ENCODE measurements at regions not wholly inside any gene's neighbourhood (a gene's known extent, or its start where the extent isn't known, plus 50 kb on each side); places are given as distances from the start of the nearest gene placed in this dataset.

DNA sequence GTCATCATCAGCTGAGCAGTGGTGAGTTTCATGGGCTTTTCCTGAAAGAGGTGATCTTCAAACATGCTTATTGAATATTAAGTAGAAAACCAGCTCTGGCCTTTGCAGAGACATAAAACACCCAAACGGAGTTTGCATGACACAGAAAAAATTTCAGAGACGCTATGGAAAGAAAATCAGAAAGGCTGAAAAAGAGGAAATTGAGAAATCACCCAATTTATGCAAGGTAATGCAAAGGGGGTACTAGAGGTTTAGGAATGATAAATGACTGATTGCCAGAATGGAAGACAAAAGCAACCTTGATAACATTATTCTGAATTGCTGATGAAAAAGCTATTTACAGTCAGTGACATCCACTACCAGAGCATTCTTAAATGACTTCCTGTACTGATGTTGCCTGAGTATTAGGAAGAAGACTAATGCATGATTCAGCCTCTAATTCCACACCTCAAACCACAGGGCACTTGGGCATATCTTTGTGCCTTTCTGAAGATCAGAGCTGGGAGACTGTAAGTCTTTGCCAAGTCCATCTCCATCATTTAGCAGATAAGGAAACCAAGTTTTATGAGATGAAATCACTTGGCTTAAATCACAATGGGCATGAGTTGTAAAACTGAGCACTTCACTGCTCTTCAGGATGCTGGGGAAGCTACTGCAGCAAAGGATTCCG is 565.7 kb downstream of the PPARGC1A start:
- H3K36me3 Mint-ChIP-seq, result no peaks in the 10 kb centered on the region
- no peak for ATAC-seq
- H3K4me1 Mint-ChIP-seq, result no peaks in the 10 kb centered on the region
- no peak overlapping the region for H3K4me3 Mint-ChIP-seq
- no peak for DNase-seq (ENCODE audit: low spot score in 2 of 2)
- H3K9me3 Mint-ChIP-seq, result peaks cover 7% of the 10 kb centered on the region
- H3K27ac Mint-ChIP-seq, result no peak overlapping the region

DNA sequence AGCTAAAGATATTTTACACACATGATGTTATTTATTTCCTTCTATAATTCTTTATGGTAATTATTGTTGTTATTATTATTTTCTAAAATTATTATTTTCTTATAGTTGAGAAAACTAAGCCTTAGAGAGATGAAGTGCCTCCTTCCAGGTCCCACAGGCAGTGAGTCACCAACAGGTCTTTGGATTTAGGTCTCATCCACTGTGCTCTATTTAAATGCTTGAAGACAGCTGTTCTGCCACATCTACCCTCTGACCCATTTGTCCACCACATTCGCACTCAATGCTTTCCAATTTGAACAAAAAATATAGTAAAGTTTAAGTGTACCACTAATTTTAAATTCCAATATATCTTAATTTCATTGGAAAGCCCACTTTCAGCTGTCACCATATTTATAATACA is 566.4 kb downstream of the PPARGC1A start:
- H3K27ac Mint-ChIP-seq, result no peak overlapping the region
- DNase-seq (ENCODE audit: low spot score in 2 of 2) (no peak), ATAC-seq (no peak)
- no peaks in the 10 kb centered on the region for H3K4me1 Mint-ChIP-seq
- H3K9me3 Mint-ChIP-seq, result peaks cover 7% of the 10 kb centered on the region
- no peaks in the 10 kb centered on the region for H3K36me3 Mint-ChIP-seq
- no peak overlapping the region for H3K4me3 Mint-ChIP-seq

DNA sequence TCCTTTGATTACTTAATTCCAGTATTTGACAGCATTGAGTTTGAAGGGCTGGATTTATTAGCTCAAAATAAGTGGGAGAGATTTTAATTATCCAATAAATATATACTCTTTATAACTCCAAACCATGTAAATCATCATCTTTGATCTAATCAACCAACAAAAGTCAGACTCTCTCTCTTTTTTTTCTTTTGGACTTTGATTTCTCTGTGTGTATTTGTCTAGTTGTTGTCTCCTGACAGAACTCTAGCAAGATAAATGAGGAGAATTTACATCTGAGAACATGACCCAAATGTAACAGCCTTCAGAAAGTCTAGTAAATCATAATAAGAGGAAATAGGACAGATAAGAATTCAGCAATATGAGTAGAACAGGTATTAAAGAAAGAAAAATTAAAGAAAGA is 567.1 kb downstream of the PPARGC1A start:
- no peak overlapping the region for H3K4me3 Mint-ChIP-seq
- peaks cover 7% of the 10 kb centered on the region for H3K9me3 Mint-ChIP-seq
- no peaks in the 10 kb centered on the region for H3K36me3 Mint-ChIP-seq
- no peak overlapping the region for H3K27ac Mint-ChIP-seq
- ATAC-seq, result no peak
- no peaks in the 10 kb centered on the region for H3K4me1 Mint-ChIP-seq
- no peak for DNase-seq (ENCODE audit: low spot score in 2 of 2)

DNA sequence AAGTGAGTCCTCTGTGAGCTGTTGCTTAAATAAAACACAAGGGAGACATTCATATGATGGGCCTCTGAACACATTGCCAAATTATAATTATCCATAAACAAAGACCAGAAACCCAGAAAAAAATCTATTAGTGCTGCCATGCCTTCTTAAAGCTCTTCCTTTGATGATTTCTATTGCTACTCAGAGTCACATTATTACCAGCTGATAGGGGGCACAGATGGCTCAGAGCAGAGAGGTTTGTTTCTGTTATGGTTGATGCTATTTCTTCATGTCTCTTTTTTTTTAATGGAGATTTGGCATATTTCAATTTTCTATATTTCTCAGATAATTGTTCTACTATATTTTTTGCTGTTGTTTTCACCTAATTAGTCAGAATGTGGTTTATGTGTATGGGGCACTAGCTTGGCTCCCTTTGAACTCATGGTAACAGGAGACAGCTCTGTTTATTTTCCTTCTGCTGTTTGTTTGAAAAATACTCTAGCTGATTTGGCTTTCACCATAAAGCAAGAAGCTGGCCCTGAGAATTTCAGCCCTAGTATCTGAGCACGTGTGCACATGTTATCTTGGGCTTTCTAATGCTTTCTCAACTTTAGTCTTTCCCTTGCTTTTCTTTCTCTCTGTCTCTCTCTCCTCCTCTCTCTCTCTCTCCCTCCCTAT is 568.8 kb downstream of the PPARGC1A start:
- DNase-seq (ENCODE audit: low spot score in 2 of 2) (no peak), ATAC-seq (no peak)
- Mint-ChIP-seq H3K36me3 (no peaks in the 10 kb centered on the region), H3K4me3 (no peak overlapping the region), H3K9me3 (peaks cover 12% of the 10 kb centered on the region), H3K27ac (no peak overlapping the region), H3K4me1 (no peaks in the 10 kb centered on the region)

DNA sequence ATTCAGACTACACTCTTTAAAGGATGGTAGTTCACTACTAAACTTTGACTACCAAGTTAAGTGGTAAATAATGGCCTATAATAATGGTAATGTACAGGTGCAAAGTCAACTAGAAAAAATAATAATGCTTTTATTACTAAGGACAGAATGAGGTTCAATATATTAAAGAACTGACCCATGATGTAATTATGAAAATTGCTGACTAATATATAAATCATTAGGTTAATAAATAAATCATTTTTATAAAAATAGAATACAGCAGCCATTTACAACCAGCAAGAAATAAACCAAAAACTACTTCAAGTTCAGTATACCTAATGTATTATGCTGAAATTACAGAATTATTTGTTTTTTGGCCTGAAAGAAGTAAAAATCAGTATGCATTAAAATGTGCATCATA is 577.2 kb downstream of the PPARGC1A start:
- Mint-ChIP-seq H3K9me3 (peaks cover 16% of the 10 kb centered on the region), H3K36me3 (no peaks in the 10 kb centered on the region), H3K4me1 (no peaks in the 10 kb centered on the region), H3K27ac (no peak overlapping the region), H3K4me3 (no peak overlapping the region)
- no peak for ATAC-seq
- DNase-seq (ENCODE audit: low spot score in 2 of 2), result no peak

DNA sequence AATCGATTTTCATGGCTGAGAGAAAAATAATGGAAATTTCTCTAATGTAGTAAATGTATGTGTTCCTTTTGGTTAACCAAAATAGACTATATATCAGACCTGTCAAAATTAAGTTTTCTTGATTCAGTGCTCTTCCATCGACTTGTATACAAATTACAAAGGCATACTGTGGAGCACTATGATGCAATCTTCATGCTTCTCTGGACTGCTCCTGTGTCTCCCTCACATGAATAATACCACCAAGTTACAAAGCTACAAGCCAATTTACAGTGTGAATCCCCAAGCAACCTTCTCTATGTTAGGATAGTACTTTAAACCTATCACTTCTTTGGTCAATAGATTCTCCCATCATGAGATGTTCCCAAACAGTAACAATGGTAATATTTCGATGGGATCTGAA is 577.9 kb downstream of the PPARGC1A start:
- peaks cover 10% of the 10 kb centered on the region for H3K9me3 Mint-ChIP-seq
- no peak for DNase-seq (ENCODE audit: low spot score in 2 of 2)
- no peak for ATAC-seq
- H3K36me3 Mint-ChIP-seq, result no peaks in the 10 kb centered on the region
- no peaks in the 10 kb centered on the region for H3K4me1 Mint-ChIP-seq
- H3K4me3 Mint-ChIP-seq, result no peak overlapping the region
- H3K27ac Mint-ChIP-seq, result no peak overlapping the region

DNA sequence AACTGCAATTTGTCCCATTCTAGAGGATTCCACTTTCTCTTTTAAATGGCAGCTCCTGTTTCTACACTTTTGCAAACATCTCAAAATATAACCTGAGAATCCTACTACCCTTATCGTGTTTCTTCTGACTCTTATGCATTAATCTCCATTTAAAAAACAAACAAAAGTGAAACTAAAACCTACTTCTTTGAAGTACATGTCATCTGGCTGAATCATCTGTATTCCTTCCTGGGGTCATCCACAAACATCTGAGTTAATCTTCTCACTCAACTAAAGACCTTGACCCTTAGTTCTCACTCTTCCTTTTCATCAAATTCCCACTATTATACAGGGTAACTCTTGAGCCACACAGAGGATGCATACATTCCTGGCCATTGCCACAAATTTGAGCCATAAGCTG is 584.8 kb downstream of the PPARGC1A start:
- H3K4me1 Mint-ChIP-seq, result no peaks in the 10 kb centered on the region
- no peak overlapping the region for H3K27ac Mint-ChIP-seq
- peaks cover 7% of the 10 kb centered on the region for H3K9me3 Mint-ChIP-seq
- DNase-seq (ENCODE audit: low spot score in 2 of 2) (no peak), ATAC-seq (no peak)
- no peaks in the 10 kb centered on the region for H3K36me3 Mint-ChIP-seq
- H3K4me3 Mint-ChIP-seq, result no peak overlapping the region

DNA sequence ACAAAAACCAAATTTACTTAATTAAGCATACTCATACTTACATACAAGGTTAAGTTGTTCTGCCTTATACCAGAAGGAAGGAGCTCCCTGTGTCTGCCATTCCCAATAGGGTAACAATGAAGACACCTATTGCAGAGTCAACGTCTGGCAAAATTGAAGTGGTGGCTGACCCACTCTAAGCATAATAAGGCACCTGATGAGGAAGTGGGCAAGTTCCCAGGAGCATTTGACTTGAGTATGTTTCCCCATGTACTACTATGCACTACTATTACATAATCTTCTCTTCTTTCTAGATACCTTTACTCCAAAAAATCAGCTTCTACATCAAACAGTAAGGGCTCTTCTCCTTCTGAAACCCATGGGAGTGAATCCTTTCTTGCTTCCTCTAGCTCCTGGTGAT is 591.5 kb downstream of the PPARGC1A start:
- no peak for DNase-seq (ENCODE audit: low spot score in 2 of 2)
- no peak overlapping the region for H3K27ac Mint-ChIP-seq
- no peaks in the 10 kb centered on the region for H3K36me3 Mint-ChIP-seq
- H3K4me1 Mint-ChIP-seq, result no peaks in the 10 kb centered on the region
- no peak overlapping the region for H3K4me3 Mint-ChIP-seq
- no peak for ATAC-seq
- H3K9me3 Mint-ChIP-seq, result peaks cover 15% of the 10 kb centered on the region

DNA sequence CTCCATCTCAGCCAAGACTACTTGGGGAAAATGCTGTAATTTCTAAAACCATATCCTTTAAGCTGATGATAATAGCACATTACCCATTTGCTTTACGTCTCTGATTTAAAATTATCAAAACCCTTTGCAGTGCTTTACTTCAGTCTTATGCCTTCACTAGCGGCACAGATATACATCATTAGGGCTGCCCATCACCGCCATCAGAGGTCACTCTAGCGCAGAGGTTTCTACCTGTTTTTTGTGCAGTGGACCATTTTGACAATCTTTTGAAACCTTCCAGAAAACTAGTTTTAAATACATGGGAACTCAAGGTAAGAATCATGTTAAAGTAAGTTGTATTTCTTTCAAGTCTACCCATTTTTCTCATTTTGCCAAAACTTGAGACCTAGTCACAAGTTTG is 592.5 kb downstream of the PPARGC1A start:
- ATAC-seq, result no peak
- H3K4me1 Mint-ChIP-seq, result no peaks in the 10 kb centered on the region

DNA sequence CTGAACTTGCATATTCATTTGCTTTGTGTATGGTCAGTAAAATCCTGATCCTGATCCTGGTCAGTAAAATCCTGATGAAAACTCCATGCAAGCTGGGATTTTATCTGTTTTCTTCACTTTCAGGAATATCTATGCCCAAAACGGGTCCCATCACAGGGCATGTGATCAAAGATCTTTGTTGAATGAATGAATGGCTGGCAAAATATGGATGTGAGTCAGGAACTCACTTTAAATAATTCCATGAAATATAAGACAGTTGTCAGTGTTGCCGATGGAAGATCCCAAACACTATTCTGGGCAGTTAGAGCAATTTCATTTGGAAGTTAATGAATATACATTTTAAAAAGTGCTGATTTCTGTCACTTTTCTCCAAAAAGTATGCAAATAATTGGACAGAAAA is 598.4 kb downstream of the GBA3 start:
- no peak overlapping the region for H3K27ac Mint-ChIP-seq
- H3K36me3 Mint-ChIP-seq, result no peaks in the 10 kb centered on the region
- H3K4me1 Mint-ChIP-seq, result no peaks in the 10 kb centered on the region
- DNase-seq (ENCODE audit: low spot score in 2 of 2) (no peak), ATAC-seq (no peak)
- no peak overlapping the region for H3K4me3 Mint-ChIP-seq
- H3K9me3 Mint-ChIP-seq, result peaks cover under 1% of the 10 kb centered on the region

More for the DNA sequence above, 592.5 kb downstream of the PPARGC1A start:
- H3K4me3 Mint-ChIP-seq, result no peak overlapping the region
- no peak for DNase-seq (ENCODE audit: low spot score in 2 of 2)
- H3K9me3 Mint-ChIP-seq, result peaks cover 15% of the 10 kb centered on the region
- no peak overlapping the region for H3K27ac Mint-ChIP-seq
- no peaks in the 10 kb centered on the region for H3K36me3 Mint-ChIP-seq

DNA sequence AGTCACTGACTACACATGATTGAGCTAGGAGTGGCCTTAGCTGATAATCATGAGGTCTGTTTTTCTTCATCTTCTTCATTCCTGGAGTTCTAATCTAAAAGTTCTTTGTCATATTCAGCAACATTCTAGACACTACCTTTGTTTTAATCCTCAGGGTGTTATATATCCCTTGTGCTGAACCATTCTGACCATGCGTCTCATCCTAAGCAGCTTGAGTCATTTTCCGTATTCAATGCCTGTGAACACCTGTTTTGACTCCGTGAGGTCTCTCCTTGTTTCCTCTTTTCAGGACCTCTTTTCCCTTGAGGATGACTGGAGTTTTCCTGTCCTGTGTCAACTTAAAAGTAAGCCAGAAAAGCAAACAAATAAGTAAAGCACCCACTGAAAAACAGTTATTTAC is 597.9 kb downstream of the GBA3 start:
- Mint-ChIP-seq H3K9me3 (peaks cover 3% of the 10 kb centered on the region), H3K4me3 (no peak overlapping the region), H3K4me1 (no peaks in the 10 kb centered on the region), H3K36me3 (no peaks in the 10 kb centered on the region), H3K27ac (no peak overlapping the region)
- DNase-seq (ENCODE audit: low spot score in 2 of 2), result no peak
- ATAC-seq, result no peak

DNA sequence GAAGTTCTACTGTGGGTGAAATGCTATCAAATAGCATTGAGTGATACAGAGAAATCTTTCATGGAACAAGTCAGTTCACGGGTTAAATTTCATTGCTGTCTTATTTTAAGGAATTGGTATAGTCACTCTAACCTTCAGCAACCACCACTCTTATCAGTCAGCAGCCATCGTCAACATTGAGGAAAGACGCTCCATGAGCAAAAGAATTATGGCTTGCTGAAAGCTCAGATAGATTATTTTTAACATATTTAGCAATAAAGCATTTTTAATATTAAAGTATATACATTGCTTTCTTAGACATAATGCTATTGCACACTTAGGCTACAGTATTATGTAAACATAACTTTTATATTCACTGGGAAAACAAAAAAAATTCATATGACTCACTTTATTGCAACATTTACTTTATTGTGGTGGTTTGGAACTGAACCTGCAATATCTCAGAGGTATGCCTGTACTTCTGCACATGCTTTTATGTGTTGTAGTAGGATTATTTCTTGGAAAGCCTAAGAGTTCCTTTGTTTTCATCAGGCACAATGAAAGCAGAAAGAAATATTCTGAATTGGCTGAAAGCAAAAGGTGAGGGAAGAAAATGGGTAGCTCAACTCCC is 586.7 kb downstream of the GBA3 start:
- no peak overlapping the region for H3K27ac Mint-ChIP-seq

DNA sequence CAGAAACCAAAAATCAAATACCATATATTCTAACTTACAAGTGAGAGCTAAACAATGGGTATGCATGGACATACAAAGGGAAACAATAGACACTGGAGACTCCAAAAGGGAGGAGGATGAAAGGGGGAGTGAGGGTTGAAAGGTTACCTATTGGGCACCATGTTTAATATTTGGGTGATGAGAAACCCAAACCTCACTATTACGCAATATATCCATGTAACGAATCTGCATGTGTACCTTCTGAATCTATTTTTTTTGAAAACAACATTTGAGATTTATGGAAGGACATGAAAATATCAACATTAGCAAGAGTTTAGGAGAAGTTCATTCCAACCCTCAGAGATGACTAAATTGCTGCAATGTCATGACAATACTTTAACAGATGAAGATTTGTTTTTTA is 586.1 kb downstream of the GBA3 start:
- H3K4me1 Mint-ChIP-seq, result no peaks in the 10 kb centered on the region
- ATAC-seq, result no peak
- no peak overlapping the region for H3K4me3 Mint-ChIP-seq
- peaks cover 11% of the 10 kb centered on the region for H3K9me3 Mint-ChIP-seq
- H3K36me3 Mint-ChIP-seq, result no peaks in the 10 kb centered on the region
- H3K27ac Mint-ChIP-seq, result no peak overlapping the region
- no peak for DNase-seq (ENCODE audit: low spot score in 2 of 2)

More for the DNA sequence above, 586.7 kb downstream of the GBA3 start:
- no peaks in the 10 kb centered on the region for H3K36me3 Mint-ChIP-seq
- no peak for DNase-seq (ENCODE audit: low spot score in 2 of 2)
- ATAC-seq, result no peak
- H3K4me1 Mint-ChIP-seq, result no peaks in the 10 kb centered on the region
- H3K4me3 Mint-ChIP-seq, result no peak overlapping the region
- H3K9me3 Mint-ChIP-seq, result peaks cover 11% of the 10 kb centered on the region

DNA sequence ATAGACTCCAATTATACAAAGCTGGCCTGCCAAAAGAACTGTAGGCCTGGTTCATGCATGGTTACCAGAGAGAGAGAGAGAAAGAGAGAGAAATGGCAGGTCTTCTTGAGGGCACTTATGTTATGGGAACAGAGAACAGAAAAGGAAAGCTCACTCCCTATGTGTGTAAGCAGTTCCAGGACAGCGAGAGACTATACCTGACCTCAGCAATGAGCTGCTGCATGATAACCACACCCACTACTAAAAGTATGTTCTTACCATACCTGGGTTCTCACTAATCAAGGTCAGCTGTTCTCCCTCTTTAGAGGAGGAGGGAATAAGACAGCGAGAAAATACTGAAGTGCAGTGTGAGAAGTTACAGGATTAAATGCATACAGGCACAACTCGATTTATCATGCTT is 583.3 kb downstream of the GBA3 start:
- ATAC-seq, result no peak
- DNase-seq (ENCODE audit: low spot score in 2 of 2), result no peak
- Mint-ChIP-seq H3K4me1 (no peaks in the 10 kb centered on the region), H3K36me3 (no peaks in the 10 kb centered on the region), H3K9me3 (peaks cover 18% of the 10 kb centered on the region), H3K27ac (no peak overlapping the region), H3K4me3 (no peak overlapping the region)

DNA sequence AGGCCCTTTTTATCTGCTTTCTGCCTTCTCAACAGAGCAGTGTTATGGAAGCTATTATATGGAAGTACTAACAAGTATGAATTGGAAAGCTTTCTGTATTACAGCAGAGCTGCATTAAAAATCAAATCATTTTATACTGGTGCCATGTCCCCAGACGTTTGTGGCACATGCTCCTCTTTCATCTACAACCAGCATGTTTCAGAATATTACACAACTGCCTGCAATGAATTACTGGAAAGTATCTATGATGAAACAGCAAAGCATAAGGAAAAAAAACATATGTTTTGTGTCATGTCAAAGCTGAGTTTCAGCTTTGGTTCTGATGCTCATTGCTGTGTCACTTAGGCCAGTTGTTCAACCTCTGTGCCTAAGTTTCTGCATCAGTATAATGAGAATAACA is 576.8 kb downstream of the GBA3 start:
- Mint-ChIP-seq H3K4me3 (no peak overlapping the region), H3K27ac (no peak overlapping the region), H3K4me1 (no peaks in the 10 kb centered on the region), H3K9me3 (peaks cover 17% of the 10 kb centered on the region), H3K36me3 (no peaks in the 10 kb centered on the region)
- ATAC-seq (no peak), DNase-seq (ENCODE audit: low spot score in 2 of 2) (no peak)

DNA sequence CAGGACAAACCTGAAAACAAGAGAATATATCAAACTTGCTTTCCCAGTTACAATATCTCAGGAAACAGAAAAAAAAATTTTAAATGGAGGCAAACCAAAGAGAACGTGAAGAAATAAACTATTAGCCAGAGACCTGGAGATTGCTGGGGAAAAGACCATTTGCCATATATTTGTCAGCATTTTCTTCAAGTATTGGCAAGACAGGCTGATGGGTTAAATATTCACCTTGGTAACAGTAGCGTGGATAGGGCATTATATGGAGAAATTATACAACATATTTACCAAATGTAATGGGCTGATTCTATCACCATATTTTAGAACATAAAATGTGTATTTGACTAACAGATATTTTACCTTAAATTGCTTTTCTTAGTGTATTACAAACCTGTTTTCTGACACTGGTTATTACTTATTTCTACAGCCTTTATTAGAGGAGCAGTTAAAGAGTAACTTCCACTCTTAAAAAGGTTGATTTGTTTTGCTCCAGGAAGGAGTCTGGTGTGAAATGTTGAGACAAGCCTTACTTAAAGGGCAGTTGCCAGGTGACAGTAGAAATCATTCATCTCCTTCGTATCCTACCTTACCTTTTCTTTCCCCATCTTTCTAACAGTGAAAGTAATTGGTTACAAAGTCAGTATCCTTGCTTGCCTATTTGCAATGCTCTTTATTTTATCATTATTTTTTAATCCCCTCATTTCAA is 575.5 kb downstream of the GBA3 start:
- no peaks in the 10 kb centered on the region for H3K4me1 Mint-ChIP-seq
- H3K9me3 Mint-ChIP-seq, result peaks cover 14% of the 10 kb centered on the region
- ATAC-seq (no peak), DNase-seq (ENCODE audit: low spot score in 2 of 2) (no peak)
- no peak overlapping the region for H3K27ac Mint-ChIP-seq
- H3K36me3 Mint-ChIP-seq, result no peaks in the 10 kb centered on the region
- no peak overlapping the region for H3K4me3 Mint-ChIP-seq
